ENCODE measurements at regions not wholly inside any gene's neighbourhood (a gene's known extent, or its start where the extent isn't known, plus 50 kb on each side); places are given as distances from the start of the nearest gene placed in this dataset.

- no peaks in the 10 kb centered on the region for H3K36me3 ChIP-seq
- no peak overlapping the region for H3K27ac ChIP-seq
- no peaks in the 10 kb centered on the region for H3K9me3 ChIP-seq
- TF ChIP-seq POLR2A (IDR thresholded peaks at IDR 0.05) (no peak), CTCF (IDR thresholded peaks at IDR 0.05) (no peak)
- DNase-seq = no peak
- H3K27me3 ChIP-seq = no peaks in the 10 kb centered on the region
- no peak overlapping the region for H3K4me3 ChIP-seq
- H3K4me1 ChIP-seq = no peaks in the 10 kb centered on the region
- intact Hi-C loops (cut with DNase I; ENCODE audit: low total_unique reads) = no loop called here
These were observed 215.2 kb upstream of the PPP2R2D start for GRCh38 chr10:131685576-131685975.

GRCh38 chr10:131686781-131687420, 213.9 kb upstream of the PPP2R2D start:
- no peaks in the 10 kb centered on the region for H3K27me3 ChIP-seq

GRCh38 chr10:131688304-131688703, 212.5 kb upstream of the PPP2R2D start:
- Histone ChIP-seq H3K9me3 (no peaks in the 10 kb centered on the region), H3K36me3 (no peaks in the 10 kb centered on the region), H3K4me3 (no peak overlapping the region), H3K27ac (no peak overlapping the region), H3K27me3 (no peaks in the 10 kb centered on the region), H3K4me1 (no peaks in the 10 kb centered on the region)
- intact Hi-C loops (cut with DNase I; ENCODE audit: low total_unique reads) = no loop called here
- no peak for DNase-seq
- TF ChIP-seq CTCF (IDR thresholded peaks at IDR 0.05) (no peak), POLR2A (IDR thresholded peaks at IDR 0.05) (no peak)

More at GRCh38 chr10:131686781-131687420, 213.9 kb upstream of the PPP2R2D start:
- intact Hi-C loops (cut with DNase I; ENCODE audit: low total_unique reads) = no loop called here
- no peak overlapping the region for H3K4me3 ChIP-seq
- DNase-seq = no peak
- no peak for TF ChIP-seq CTCF (IDR thresholded peaks at IDR 0.05)
- TF ChIP-seq POLR2A (IDR thresholded peaks at IDR 0.05) = no peak
- no peak overlapping the region for H3K27ac ChIP-seq
- no peaks in the 10 kb centered on the region for H3K36me3 ChIP-seq
- H3K4me1 ChIP-seq = no peaks in the 10 kb centered on the region
- H3K9me3 ChIP-seq = no peaks in the 10 kb centered on the region

- no peak for TF ChIP-seq CTCF (IDR thresholded peaks at IDR 0.05)
- no peak for TF ChIP-seq POLR2A (IDR thresholded peaks at IDR 0.05)
- no peaks in the 10 kb centered on the region for H3K4me1 ChIP-seq
- no peak overlapping the region for H3K4me3 ChIP-seq
- H3K9me3 ChIP-seq = no peaks in the 10 kb centered on the region
- H3K36me3 ChIP-seq = no peaks in the 10 kb centered on the region
- intact Hi-C loops (cut with DNase I; ENCODE audit: low total_unique reads) = no loop called here
- no peak overlapping the region for H3K27ac ChIP-seq
- DNase-seq = no peak
- H3K27me3 ChIP-seq = no peaks in the 10 kb centered on the region
These were observed 211.8 kb upstream of the PPP2R2D start for GRCh38 chr10:131689016-131689415.

- DNase-seq = no peak
- Histone ChIP-seq H3K36me3 (no peaks in the 10 kb centered on the region), H3K4me1 (no peaks in the 10 kb centered on the region), H3K4me3 (no peak overlapping the region), H3K9me3 (no peaks in the 10 kb centered on the region), H3K27ac (no peak overlapping the region), H3K27me3 (no peaks in the 10 kb centered on the region)
- TF ChIP-seq POLR2A (IDR thresholded peaks at IDR 0.05) (no peak), CTCF (IDR thresholded peaks at IDR 0.05) (no peak)
- intact Hi-C loops (cut with DNase I; ENCODE audit: low total_unique reads) = no loop called here
These were observed 211.3 kb upstream of the PPP2R2D start for GRCh38 chr10:131689486-131689885.

Data from uterus (tissue), 3 donors.